ENCODE measurements at regions not wholly inside any gene's neighbourhood (a gene's known extent, or its start where the extent isn't known, plus 50 kb on each side); places are given as distances from the start of the nearest gene placed in this dataset.
"Not testable (repeated sequence)": the region's sequence is repeated elsewhere in the genome, so short reads cannot be mapped to it uniquely, and the experiment has no call there.

DNA sequence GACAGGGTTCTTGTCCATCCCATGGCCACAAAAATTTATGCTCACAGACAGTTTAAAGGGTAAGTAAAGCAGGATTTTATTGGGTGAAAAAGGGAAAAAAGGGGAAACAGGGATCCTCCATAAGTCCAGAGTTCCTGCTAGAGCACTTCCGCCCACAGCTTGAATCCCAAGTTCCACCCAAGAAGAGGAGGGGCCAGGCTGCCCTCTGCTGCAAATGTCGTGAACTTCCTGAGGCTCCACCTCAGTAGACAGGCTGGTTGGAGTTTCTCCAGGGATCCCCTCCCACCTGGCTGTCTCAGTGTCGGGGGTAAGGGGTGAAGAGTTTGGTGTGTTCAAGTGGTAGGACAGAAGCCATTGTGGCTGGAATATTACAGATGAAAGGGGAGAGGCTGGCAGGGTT, 275.0 kb upstream of the SGCD start:
- Histone ChIP-seq H3K36me3 (no peaks in the 10 kb centered on the region), H3K9me3 (no peaks in the 10 kb centered on the region), H3K27me3 (no peaks in the 10 kb centered on the region), H3K27ac (no peak overlapping the region), H3K4me3 (no peak overlapping the region), H3K4me1 (no peaks in the 10 kb centered on the region)
- WGBS, 2 donors, result 48 to 53% methylated on average over 3 of the region's 3 CpGs
- TF ChIP-seq POLR2A (IDR thresholded peaks at IDR 0.05) (no peak), EP300 (IDR thresholded peaks at IDR 0.05) (no peak)
- DNase-seq (no peak), ATAC-seq (ENCODE audit: low FRiP score in 2 of 2) (no peak)

DNA sequence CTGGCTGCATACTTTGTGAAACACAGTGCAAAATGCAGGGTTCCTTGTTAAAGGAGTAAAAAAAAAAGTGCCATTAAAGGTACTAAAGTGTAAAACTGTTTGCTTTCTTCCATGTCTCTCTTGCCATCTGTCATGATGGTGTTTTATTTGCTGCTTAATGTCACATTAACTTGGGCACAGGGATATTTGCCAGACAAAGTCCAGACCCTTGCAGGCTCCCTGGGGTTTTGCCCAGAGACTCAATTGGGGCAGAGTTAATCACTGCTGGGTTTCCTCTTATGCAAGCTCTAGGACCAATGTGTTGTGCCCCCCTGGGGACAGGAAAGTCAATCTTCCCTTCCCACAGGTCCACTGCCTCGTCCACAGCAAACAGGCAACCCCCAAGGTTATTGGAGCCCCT, 274.3 kb upstream of the SGCD start:
- ATAC-seq (ENCODE audit: low FRiP score in 2 of 2), result no peak
- no peaks in the 10 kb centered on the region for H3K36me3 ChIP-seq
- no peak overlapping the region for H3K27ac ChIP-seq
- H3K4me1 ChIP-seq, result no peaks in the 10 kb centered on the region
- no peaks in the 10 kb centered on the region for H3K9me3 ChIP-seq
- 47% methylated on average over 1 of the region's 1 CpG; no CpG with 5 or more reads in 1 of the 2 donors for WGBS, 2 donors
- TF ChIP-seq POLR2AphosphoS5 (IDR thresholded peaks at IDR 0.05), result no peak
- TF ChIP-seq, protein P1, sequence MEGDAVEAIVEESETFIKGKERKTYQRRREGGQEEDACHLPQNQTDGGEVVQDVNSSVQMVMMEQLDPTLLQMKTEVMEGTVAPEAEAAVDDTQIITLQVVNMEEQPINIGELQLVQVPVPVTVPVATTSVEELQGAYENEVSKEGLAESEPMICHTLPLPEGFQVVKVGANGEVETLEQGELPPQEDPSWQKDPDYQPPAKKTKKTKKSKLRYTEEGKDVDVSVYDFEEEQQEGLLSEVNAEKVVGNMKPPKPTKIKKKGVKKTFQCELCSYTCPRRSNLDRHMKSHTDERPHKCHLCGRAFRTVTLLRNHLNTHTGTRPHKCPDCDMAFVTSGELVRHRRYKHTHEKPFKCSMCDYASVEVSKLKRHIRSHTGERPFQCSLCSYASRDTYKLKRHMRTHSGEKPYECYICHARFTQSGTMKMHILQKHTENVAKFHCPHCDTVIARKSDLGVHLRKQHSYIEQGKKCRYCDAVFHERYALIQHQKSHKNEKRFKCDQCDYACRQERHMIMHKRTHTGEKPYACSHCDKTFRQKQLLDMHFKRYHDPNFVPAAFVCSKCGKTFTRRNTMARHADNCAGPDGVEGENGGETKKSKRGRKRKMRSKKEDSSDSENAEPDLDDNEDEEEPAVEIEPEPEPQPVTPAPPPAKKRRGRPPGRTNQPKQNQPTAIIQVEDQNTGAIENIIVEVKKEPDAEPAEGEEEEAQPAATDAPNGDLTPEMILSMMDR (IDR thresholded peaks at IDR 0.05), result no peak
- no peak for TF ChIP-seq EP300 (IDR thresholded peaks at IDR 0.05)
- TF ChIP-seq POLR2A (IDR thresholded peaks at IDR 0.05), result no peak
- no peaks in the 10 kb centered on the region for H3K27me3 ChIP-seq
- DNase-seq, result no peak
- no peak overlapping the region for H3K4me3 ChIP-seq

DNA sequence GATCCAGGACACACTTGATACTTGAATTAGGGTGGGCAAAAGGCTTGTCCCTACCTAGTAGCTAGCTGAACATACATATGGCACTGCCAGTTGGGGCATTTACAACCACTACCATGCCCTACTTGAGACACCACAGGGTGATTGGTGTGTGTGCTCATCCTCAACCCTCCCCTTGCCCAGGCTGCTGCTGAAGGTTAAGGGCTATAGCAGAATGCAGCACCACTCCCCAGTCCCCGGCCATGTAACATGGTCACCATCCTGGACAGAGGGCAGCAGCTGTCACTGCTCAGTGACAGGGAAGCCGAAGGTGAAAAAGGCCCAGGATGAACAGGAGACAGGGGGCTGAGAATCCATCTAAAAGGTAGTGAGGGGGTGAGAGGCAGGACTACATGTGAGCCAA, 273.9 kb upstream of the SGCD start:
- no peak overlapping the region for H3K4me3 ChIP-seq
- no peaks in the 10 kb centered on the region for H3K9me3 ChIP-seq
- no peak overlapping the region for H3K27ac ChIP-seq
- no peaks in the 10 kb centered on the region for H3K36me3 ChIP-seq
- no peaks in the 10 kb centered on the region for H3K27me3 ChIP-seq
- DNase-seq (no peak), ATAC-seq (ENCODE audit: low FRiP score in 2 of 2) (no peak)
- no peaks in the 10 kb centered on the region for H3K4me1 ChIP-seq
- TF ChIP-seq POLR2AphosphoS5 (IDR thresholded peaks at IDR 0.05) (no peak), POLR2A (IDR thresholded peaks at IDR 0.05) (no peak), EP300 (IDR thresholded peaks at IDR 0.05) (no peak)
- TF ChIP-seq, protein P1 (IDR thresholded peaks at IDR 0.05), result no peak
- WGBS, 2 donors, result 69 to 88% methylated on average over 2 of the region's 2 CpGs

DNA sequence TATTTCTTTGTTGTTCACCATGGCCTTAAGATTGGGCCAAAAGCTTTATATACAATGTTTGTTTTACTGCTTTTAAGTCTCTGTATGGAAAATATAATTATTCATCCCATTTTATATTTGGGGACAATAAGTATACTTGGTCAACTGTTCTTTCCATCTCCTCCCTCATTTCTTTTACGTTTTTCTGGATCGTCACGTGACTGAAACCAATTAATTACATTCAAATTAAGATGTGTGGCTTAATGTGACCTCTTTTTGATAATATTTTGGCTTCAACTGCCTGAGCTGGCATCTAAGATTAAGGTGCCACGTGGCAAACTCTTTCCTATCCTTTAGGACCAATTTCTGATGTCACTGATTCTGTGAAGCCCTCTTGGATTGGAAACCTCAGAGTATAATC, 250.1 kb upstream of the SGCD start:
- no peak for DNase-seq
- TF ChIP-seq, protein P1 (IDR thresholded peaks at IDR 0.05), result no peak
- TF ChIP-seq POLR2AphosphoS5 (IDR thresholded peaks at IDR 0.05), result no peak
- TF ChIP-seq EP300 (IDR thresholded peaks at IDR 0.05), result no peak
- TF ChIP-seq POLR2A (IDR thresholded peaks at IDR 0.05), result no peak

DNA sequence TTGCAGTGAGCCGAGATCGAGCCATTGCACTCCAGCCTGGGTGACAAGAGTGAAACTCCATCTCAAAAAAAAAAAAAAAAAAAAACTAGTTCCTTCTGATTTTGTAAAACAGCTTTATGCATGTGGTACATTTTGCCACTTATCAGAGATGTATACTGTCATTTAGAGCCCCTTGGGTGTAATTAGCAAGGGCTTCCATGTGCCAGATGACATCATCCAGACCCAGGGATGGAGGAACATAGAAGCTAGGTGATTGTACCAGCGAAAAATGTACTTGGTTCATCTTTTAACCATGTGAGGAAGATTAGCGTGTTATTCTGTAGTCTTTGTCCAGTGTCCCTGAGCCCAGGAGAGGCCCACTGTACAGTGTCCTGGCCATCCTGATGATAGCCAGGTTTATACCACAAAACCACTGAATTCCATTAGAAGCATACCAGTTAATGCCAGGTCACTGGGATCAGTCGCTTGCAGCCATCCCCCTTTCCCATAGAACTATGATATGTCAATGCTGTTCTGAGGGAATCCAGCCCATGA, 239.3 kb upstream of the SGCD start:
- peaks cover 0 to 10% (median 9%) of the 10 kb centered on the region in 4 donors for H3K9me3 ChIP-seq
- WGBS, 2 donors, result 93 to 94% methylated on average over 5 of the region's 5 CpGs
- DNase-seq (no peak), ATAC-seq (ENCODE audit: low FRiP score in 2 of 2) (no peak)
- no peaks in the 10 kb centered on the region for H3K36me3 ChIP-seq
- TF ChIP-seq, protein P1 (IDR thresholded peaks at IDR 0.05), result no peak
- no peak for TF ChIP-seq POLR2A (IDR thresholded peaks at IDR 0.05)
- no peak for TF ChIP-seq EP300 (IDR thresholded peaks at IDR 0.05)
- TF ChIP-seq POLR2AphosphoS5 (IDR thresholded peaks at IDR 0.05), result no peak
- no peaks in the 10 kb centered on the region for H3K27me3 ChIP-seq
- H3K4me1 ChIP-seq, result no peaks in the 10 kb centered on the region
- H3K4me3 ChIP-seq, result no peak overlapping the region
- H3K27ac ChIP-seq, result no peak overlapping the region

More for the DNA sequence above, 250.1 kb upstream of the SGCD start:
- Histone ChIP-seq H3K27me3 (no peaks in the 10 kb centered on the region), H3K9me3 (peaks cover 0 to 13% (median 0%) of the 10 kb centered on the region in 4 donors), H3K4me1 (no peaks in the 10 kb centered on the region), H3K36me3 (no peaks in the 10 kb centered on the region), H3K27ac (no peak overlapping the region), H3K4me3 (no peak overlapping the region)
- WGBS, 2 donors, result 75 to 77% methylated on average over 4 of the region's 4 CpGs
- ATAC-seq (ENCODE audit: low FRiP score in 2 of 2), result no peak

DNA sequence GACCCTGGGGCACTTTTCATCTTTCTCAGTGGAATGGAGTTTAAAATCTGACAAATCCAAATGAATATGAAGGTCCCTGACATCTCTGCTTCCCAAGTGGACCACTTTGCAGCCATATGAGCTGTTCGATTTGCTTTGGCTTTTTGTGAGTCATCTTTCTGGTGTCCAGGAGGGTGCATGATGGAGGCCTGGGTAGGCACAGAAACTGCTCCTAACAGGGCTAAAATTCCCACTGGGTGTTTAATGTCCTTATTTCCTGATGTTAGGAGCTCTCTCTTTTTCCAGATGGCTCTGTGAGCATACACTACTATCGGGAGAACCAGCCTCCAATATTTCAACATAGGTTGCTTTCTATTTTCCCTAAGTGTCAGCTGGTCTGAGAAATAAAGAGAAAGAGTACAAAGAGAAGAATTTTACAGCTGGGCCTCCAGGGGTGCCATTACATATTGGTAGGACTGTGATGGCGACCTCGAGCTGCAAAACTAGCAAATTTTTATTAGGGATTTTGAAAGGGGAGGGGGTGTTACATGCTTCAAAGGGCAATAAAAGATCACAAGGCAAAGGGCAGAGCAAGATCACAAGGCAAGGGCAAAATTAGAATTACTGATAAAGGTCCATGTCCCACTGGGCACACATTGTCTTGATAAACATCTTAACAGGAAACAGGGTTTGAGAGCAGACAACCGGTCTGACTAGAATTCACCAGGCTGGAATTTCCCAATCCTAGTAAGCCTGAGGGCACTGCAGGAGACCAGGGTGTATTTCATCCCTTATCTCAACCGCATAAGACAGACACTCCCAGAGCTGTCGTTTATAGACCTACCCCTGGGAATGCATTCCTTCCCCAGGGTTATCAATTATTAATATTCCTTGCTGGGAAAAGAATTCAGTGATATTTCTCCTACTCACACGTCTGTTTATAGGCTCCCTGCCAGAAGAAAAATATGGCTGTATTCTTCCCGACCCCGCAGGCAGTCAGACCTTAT, 236.7 kb upstream of the SGCD start:
- not testable (repeated sequence) for ATAC-seq (ENCODE audit: low FRiP score in 2 of 2); DNase-seq; H3K4me3 ChIP-seq; H3K27ac ChIP-seq; H3K4me1 ChIP-seq; H3K27me3 ChIP-seq; H3K36me3 ChIP-seq
- peaks cover 0 to 10% (median 9%) of the 10 kb centered on the region in 4 donors for H3K9me3 ChIP-seq
- WGBS, 2 donors, result 78 to 79% methylated on average over 10 of the region's 10 CpGs
